ENCODE measurements at regions not wholly inside any gene's neighbourhood (a gene's known extent, or its start where the extent isn't known, plus 50 kb on each side); places are given as distances from the start of the nearest gene placed in this dataset.

GRCh38 chr15:95918525-95918924, 412.0 kb upstream of the NR2F2 start:
- TF ChIP-seq, protein P1, sequence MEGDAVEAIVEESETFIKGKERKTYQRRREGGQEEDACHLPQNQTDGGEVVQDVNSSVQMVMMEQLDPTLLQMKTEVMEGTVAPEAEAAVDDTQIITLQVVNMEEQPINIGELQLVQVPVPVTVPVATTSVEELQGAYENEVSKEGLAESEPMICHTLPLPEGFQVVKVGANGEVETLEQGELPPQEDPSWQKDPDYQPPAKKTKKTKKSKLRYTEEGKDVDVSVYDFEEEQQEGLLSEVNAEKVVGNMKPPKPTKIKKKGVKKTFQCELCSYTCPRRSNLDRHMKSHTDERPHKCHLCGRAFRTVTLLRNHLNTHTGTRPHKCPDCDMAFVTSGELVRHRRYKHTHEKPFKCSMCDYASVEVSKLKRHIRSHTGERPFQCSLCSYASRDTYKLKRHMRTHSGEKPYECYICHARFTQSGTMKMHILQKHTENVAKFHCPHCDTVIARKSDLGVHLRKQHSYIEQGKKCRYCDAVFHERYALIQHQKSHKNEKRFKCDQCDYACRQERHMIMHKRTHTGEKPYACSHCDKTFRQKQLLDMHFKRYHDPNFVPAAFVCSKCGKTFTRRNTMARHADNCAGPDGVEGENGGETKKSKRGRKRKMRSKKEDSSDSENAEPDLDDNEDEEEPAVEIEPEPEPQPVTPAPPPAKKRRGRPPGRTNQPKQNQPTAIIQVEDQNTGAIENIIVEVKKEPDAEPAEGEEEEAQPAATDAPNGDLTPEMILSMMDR (IDR thresholded peaks at IDR 0.05; ENCODE audit: low read length) = no peak
- no peak for TF ChIP-seq EZH2 (IDR thresholded peaks at IDR 0.05; ENCODE audit: borderline replicate concordance, low read length)
